H1 (cell line): ENCODE measurements at regions not wholly inside any gene's neighbourhood (a gene's known extent, or its start where the extent isn't known, plus 50 kb on each side); places are given as distances from the start of the nearest gene placed in this dataset.

Experiments used
- CTCF ChIA-PET: fragments of 300-600 bp; sonication (Branson Sonifier 250); formaldehyde crosslinking; loops from one replicate; lab custom pipeline; 2021; ENCODE audit not compliant: partially characterized antibody; lab: Charles Lee
- POLR2A ChIA-PET: fragments of 300-600 bp; sonication (Branson Sonifier 250); formaldehyde crosslinking; loops from one replicate; lab custom pipeline; 2021; ENCODE audit warnings: inconsistent platforms; ENCODE audit not compliant: partially characterized antibody; lab: Charles Lee
- DNase-seq, 2 experiments: peaks; one replicate each; pipeline versions ENCODE4 v3.0.0 to v3.0.0-alpha.2; 2010 to 2022; ENCODE audit warnings: low spot score in 2 of 2, low read depth in 1 of 2, mixed read lengths in 1 of 2
- FAIRE-seq: peaks from 2 replicates; lab custom pipeline; 2011; peaks lifted over from hg19 to GRCh38; lab: Jason Lieb, UNC
- H2AFZ ChIP-seq: 2 replicates; pipeline ENCODE4 v1.8.1; 2012; ENCODE audit warnings: low read length, inconsistent platforms
- H2AK5ac ChIP-seq: 2 replicates; pipeline ENCODE4 v1.6.1; 2013; ENCODE audit warnings: low read depth, low read length
- H2BK120ac ChIP-seq: replicated peaks from 2 replicates; pipeline ENCODE3; 2013; ENCODE audit warnings: low read depth, low read length, inconsistent platforms
- H2BK12ac ChIP-seq: 2 replicates; pipeline ENCODE4 v1.6.1; 2013; ENCODE audit warnings: low read depth, low read length
- H2BK15ac ChIP-seq: 2 replicates; pipeline ENCODE4 v1.6.1; 2013; ENCODE audit warnings: low read length
- H2BK20ac ChIP-seq: 2 replicates; pipeline ENCODE4 v1.6.1; 2013; ENCODE audit warnings: low read length
- H2BK5ac ChIP-seq: 2 replicates; pipeline ENCODE4 v1.6.1; 2013; ENCODE audit warnings: low read depth, low read length
- H3K14ac ChIP-seq: 2 replicates; pipeline ENCODE4 v1.6.1; 2013; ENCODE audit warnings: inconsistent platforms; ENCODE audit not compliant: insufficient read length
- H3K18ac ChIP-seq: 2 replicates; pipeline ENCODE4 v1.6.1; 2013; ENCODE audit warnings: low read length; ENCODE audit errors: extremely low read depth
- H3K23ac ChIP-seq: 2 replicates; pipeline ENCODE4 v1.6.1; 2013; ENCODE audit warnings: inconsistent platforms; ENCODE audit not compliant: insufficient read length
- H3K23me2 ChIP-seq: 2 replicates; pipeline ENCODE4 v1.6.1; 2013; ENCODE audit warnings: low read depth, low read length
- H3K27ac ChIP-seq: 2 replicates; pipeline ENCODE4 v1.6.1; 2011; ENCODE audit warnings: low read depth, low read length, inconsistent platforms
- H3K27me3 ChIP-seq, 4 experiments: replicated peaks in 1 of 4; 1 replicate in 1 of 4; 2 replicates in 3 of 4; pipeline versions ENCODE4 v1.6.1 to v1.8.1; 2011 to 2013; ENCODE audit warnings: low read length in 3 of 4, mild to moderate bottlenecking in 3 of 4, inconsistent platforms in 2 of 4, mixed read lengths in 2 of 4, moderate library complexity in 1 of 4; ENCODE audit not compliant: control insufficient read depth in 3 of 4, insufficient read depth in 3 of 4; ENCODE audit errors: extremely low read depth in 1 of 4
- H3K36me3 ChIP-seq, 4 experiments: 2 replicates each; pipeline versions ENCODE4 v1.6.1 to v1.8.1; 2011 to 2013; ENCODE audit warnings: mild to moderate bottlenecking in 4 of 4, low read length in 3 of 4, moderate library complexity in 2 of 4, control low read depth in 1 of 4, inconsistent platforms in 1 of 4; ENCODE audit not compliant: insufficient read depth in 4 of 4, control insufficient read depth in 2 of 4
- H3K4ac ChIP-seq: replicated peaks from 2 replicates; pipeline ENCODE3; 2013; ENCODE audit warnings: low read length, low read depth, mixed read lengths, inconsistent platforms; ENCODE audit not compliant: insufficient read length
- H3K4me1 ChIP-seq, 4 experiments: replicated peaks in 1 of 4; 1 replicate in 1 of 4; 2 replicates in 3 of 4; pipeline versions ENCODE4 v1.6.1 to v1.8.1; 2011 to 2013; ENCODE audit warnings: low read length in 3 of 4, inconsistent platforms in 2 of 4, mixed read lengths in 1 of 4; ENCODE audit not compliant: insufficient read depth in 4 of 4, control insufficient read depth in 3 of 4
- H3K4me2 ChIP-seq, 2 experiments: 2 replicates each; pipeline versions ENCODE4 v1.6.1 to v1.8.1; 2011 to 2013; ENCODE audit warnings: low read depth in 2 of 2, low read length in 2 of 2, control low read depth in 1 of 2, inconsistent platforms in 1 of 2, mild to moderate bottlenecking in 1 of 2; ENCODE audit not compliant: insufficient read depth in 1 of 2
- H3K4me3 ChIP-seq, 4 experiments: fragments of 200-600, 300-600 bp in 1 of 4; sonication (generic), shearing (Covaris generic), sonication (Bioruptor Twin) in 1 of 4; 2 replicates each; pipeline versions ENCODE4 v1.5.1 to v1.8.1; 2011 to 2016; ENCODE audit warnings: low read length in 4 of 4, low read depth in 3 of 4, control low read depth in 2 of 4, inconsistent platforms in 2 of 4, mild to moderate bottlenecking in 2 of 4, mixed read lengths in 1 of 4, moderate library complexity in 1 of 4; ENCODE audit not compliant: insufficient read depth in 2 of 4; ENCODE audit errors: extremely low read depth in 1 of 4
- H3K56ac ChIP-seq: replicated peaks from 2 replicates; pipeline ENCODE3; 2013; ENCODE audit warnings: low read depth, mild to moderate bottlenecking, mixed read lengths, low read length, inconsistent platforms; ENCODE audit not compliant: insufficient read length
- H3K79me1 ChIP-seq: 2 replicates; pipeline ENCODE4 v1.6.1; 2013; ENCODE audit warnings: low read depth, low read length, control low read depth
- H3K79me2 ChIP-seq, 2 experiments: 2 replicates each; pipeline versions ENCODE4 v1.6.1 to v1.8.1; 2012 to 2013; ENCODE audit warnings: low read length in 2 of 2, mild to moderate bottlenecking in 2 of 2, inconsistent platforms in 1 of 2; ENCODE audit not compliant: insufficient read depth in 2 of 2, control insufficient read depth in 1 of 2
- H3K9ac ChIP-seq, 4 experiments: replicated peaks in 1 of 4; 1 replicate in 1 of 4; 2 replicates in 3 of 4; pipeline versions ENCODE4 v1.6.1 to v1.8.1; 2011 to 2013; ENCODE audit warnings: low read depth in 3 of 4, low read length in 3 of 4, control low read depth in 2 of 4, mild to moderate bottlenecking in 2 of 4, moderate library complexity in 2 of 4, inconsistent platforms in 1 of 4; ENCODE audit errors: extremely low read depth in 1 of 4
- H3K9me3 ChIP-seq, 2 experiments: 2 replicates each; pipeline versions ENCODE4 v1.6.1 to v1.8.1; 2012 to 2013; ENCODE audit warnings: mild to moderate bottlenecking in 2 of 2, moderate library complexity in 2 of 2, control low read depth in 1 of 2, inconsistent platforms in 1 of 2, low read depth in 1 of 2, low read length in 1 of 2, mixed read lengths in 1 of 2; ENCODE audit not compliant: insufficient read depth in 2 of 2
- H4K20me1 ChIP-seq, 2 experiments: replicated peaks in 1 of 2; 2 replicates each; pipeline versions ENCODE3 to v1.8.1; 2011 to 2013; ENCODE audit warnings: inconsistent platforms in 2 of 2, low read length in 2 of 2, mild to moderate bottlenecking in 1 of 2; ENCODE audit not compliant: insufficient read depth in 2 of 2, control insufficient read depth in 1 of 2
- H4K5ac ChIP-seq: 2 replicates; pipeline ENCODE4 v1.6.1; 2013; ENCODE audit warnings: low read length, low read depth, mixed read lengths, inconsistent platforms; ENCODE audit not compliant: insufficient read length
- H4K8ac ChIP-seq: 2 replicates; pipeline ENCODE4 v1.8.0; 2013; ENCODE audit warnings: mild to moderate bottlenecking, moderate library complexity, low read length, inconsistent platforms; ENCODE audit not compliant: insufficient read depth; ENCODE audit errors: extremely low read depth
- H4K91ac ChIP-seq: replicated peaks from 2 replicates; pipeline ENCODE3; 2013; ENCODE audit warnings: low read length, mixed read lengths, inconsistent platforms; ENCODE audit not compliant: insufficient read length
- CEBPB ChIP-seq: IDR thresholded peaks from 2 replicates; pipeline ENCODE4 v1.6.1; 2012; ENCODE audit warnings: low read depth, low read length
- GABPA ChIP-seq: IDR thresholded peaks from 2 replicates; pipeline ENCODE4 v1.6.1; 2011; ENCODE audit warnings: mild to moderate bottlenecking, low read length, moderate library complexity, borderline replicate concordance; ENCODE audit not compliant: insufficient read depth
- WGBS, 2 experiments: shearing (Covaris generic) in 1 of 2; methylation state at CpG; one replicate each; pipeline versions ENCODE4 v1.1.6 to v1.1.7; 2013 to 2015; ENCODE audit warnings: low lambda C conversion rate in 2 of 2, mixed read lengths in 2 of 2, inconsistent platforms in 1 of 2, low coverage in 1 of 2, missing lambda C conversion rate in 1 of 2; ENCODE audit not compliant: insufficient replicate concordance in 2 of 2, insufficient coverage in 1 of 2, insufficient read length in 1 of 2; ENCODE audit errors: extremely low coverage in 1 of 2, missing lambda C conversion rate in 1 of 2; 5-methylcytosine and 5-hydroxymethylcytosine counted together

DNA sequence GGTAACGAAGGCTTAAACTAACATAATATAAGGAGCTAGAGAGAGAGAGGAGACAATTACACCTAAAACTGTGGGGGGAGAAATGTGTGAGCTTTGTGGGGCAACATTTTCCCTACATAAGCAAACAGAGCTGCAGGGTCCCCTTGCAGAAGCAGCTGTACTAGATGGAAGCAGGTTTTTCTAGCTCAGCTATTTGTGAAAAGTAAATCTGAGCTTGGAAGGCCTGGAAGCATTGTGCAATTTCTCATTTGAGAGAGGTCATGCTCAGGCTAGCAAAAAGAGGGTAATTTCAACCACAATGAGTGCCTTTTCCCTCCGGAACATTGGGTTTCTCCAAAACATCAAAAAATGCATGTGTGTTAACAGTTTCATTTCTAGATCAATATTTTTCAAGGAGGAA is 130.0 kb downstream of the ARL4C start:
- Histone ChIP-seq H3K4ac (no peak overlapping the region), H2BK120ac (no peak overlapping the region), H2BK12ac (no peak overlapping the region), H3K18ac (no peak overlapping the region), H4K8ac (no peak overlapping the region), H3K9ac (no peak overlapping the region), H3K4me3 (no peak overlapping the region), H3K23me2 (no peaks in the 10 kb centered on the region), H2BK5ac (no peak overlapping the region), H3K36me3 (no peaks in the 10 kb centered on the region), H3K4me2 (no peak overlapping the region), H3K14ac (no peak overlapping the region), H2AFZ (peak overlapping the region; percentile 64; the same call in 1 of the 2 replicates), H2BK20ac (no peak overlapping the region; the same call in 1 of the 2 replicates), H4K91ac (no peak overlapping the region), H3K23ac (no peak overlapping the region), H3K27me3 (no peaks in the 10 kb centered on the region), H3K27ac (no peak overlapping the region), H3K79me1 (no peaks in the 10 kb centered on the region), H2BK15ac (no peak overlapping the region), H3K4me1 (peaks cover 4 to 11% (median 9%) of the 10 kb centered on the region in 4 experiments; a peak in 5 of 7 replicates), H4K20me1 (peaks cover 0 to 1% of the 10 kb centered on the region in 2 experiments), H3K9me3 (no peaks in the 10 kb centered on the region), H2AK5ac (no peak overlapping the region), H3K56ac (no peak overlapping the region), H4K5ac (no peak overlapping the region), H3K79me2 (no peaks in the 10 kb centered on the region)
- CTCF ChIA-PET: interaction anchor here (0.8 kb wide), 1 partner anchor 78 kb away, joined by 4 read pairs; no protein-coding TSS in a partner anchor
- POLR2A ChIA-PET: no interaction called here
- FAIRE-seq (no peak), DNase-seq (no peak)
- 0 out of 2 replicates have a peak, but pooled peaks have one; percentile 4 for TF ChIP-seq CEBPB
- no peak for TF ChIP-seq GABPA
- 83% methylated on average over 2 of the region's 2 CpGs; no CpG with 5 or more reads in 1 of the 2 experiments for WGBS, 2 experiments
